Uterus (tissue), 3 donors: ENCODE measurements at regions not wholly inside any gene's neighbourhood (a gene's known extent, or its start where the extent isn't known, plus 50 kb on each side); places are given as distances from the start of the nearest gene placed in this dataset.
"Not testable (repeated sequence)": the region's sequence is repeated elsewhere in the genome, so short reads cannot be mapped to it uniquely, and the experiment has no call there.

Source experiments
- DNase-seq, 2 donors: peaks; one replicate each; pipeline ENCODE4 v3.0.0-alpha.2; 2019 to 2020
- H3K27ac ChIP-seq, 2 donors: fragments of 200-600 bp; sonication (generic); 1 replicate in 1 of 2; 2 replicates in 1 of 2; pipeline ENCODE4 v1.5.1; 2016 to 2018
- H3K27me3 ChIP-seq, 2 donors: fragments of 200-600 bp; sonication (generic); one replicate each; pipeline ENCODE4 v1.5.1; 2018 to 2019; ENCODE audit warnings: control low read depth in 1 of 2
- H3K36me3 ChIP-seq, 2 donors: fragments of 200-600 bp; sonication (generic); one replicate each; pipeline ENCODE4 v1.5.1; 2019; ENCODE audit warnings: control low read depth in 1 of 2
- H3K4me1 ChIP-seq, 2 donors: fragments of 200-600 bp; sonication (generic); one replicate each; pipeline ENCODE4 v1.5.1; 2018 to 2019; ENCODE audit warnings: control low read depth in 1 of 2
- H3K4me3 ChIP-seq, 2 donors: fragments of 200-600 bp; sonication (generic); 1 replicate in 1 of 2; 2 replicates in 1 of 2; pipeline ENCODE4 v1.5.1; 2018 to 2019; ENCODE audit warnings: mild to moderate bottlenecking in 1 of 2
- H3K9me3 ChIP-seq, 2 donors: fragments of 200-600 bp; sonication (generic); one replicate each; pipeline ENCODE4 v1.5.1; 2019; ENCODE audit warnings: control low read depth in 1 of 2
- POLR2A ChIP-seq, 2 donors: fragments of 450-650 bp; IDR thresholded peaks; one replicate each; pipeline ENCODE4 v1.6.1; 2016; ENCODE audit warnings: antibody characterized with exemption in 2 of 2, mild to moderate bottlenecking in 1 of 2, moderate library complexity in 1 of 2
- intact Hi-C: fragments of 100-400 bp; cut with DNase I; formaldehyde crosslinking; loops from one replicate; pipeline ENCODE4 v1.15.1; 2023; ENCODE audit warnings: low total_unique reads
- TF ChIP-seq, protein P1 (sequence below), 4 experiments: fragments of 200-600 bp in 2 of 4; fragments of 450-650 bp in 2 of 4; sonication (generic) in 2 of 4; IDR thresholded peaks; one replicate each; pipeline ENCODE4 v1.5.1; 2016 to 2019; ENCODE audit warnings: antibody characterized with exemption in 4 of 4, mild to moderate bottlenecking in 2 of 4, moderate library complexity in 1 of 4
- donor health status: DM: yes; HTN: yes; CAD: no.

DNA sequence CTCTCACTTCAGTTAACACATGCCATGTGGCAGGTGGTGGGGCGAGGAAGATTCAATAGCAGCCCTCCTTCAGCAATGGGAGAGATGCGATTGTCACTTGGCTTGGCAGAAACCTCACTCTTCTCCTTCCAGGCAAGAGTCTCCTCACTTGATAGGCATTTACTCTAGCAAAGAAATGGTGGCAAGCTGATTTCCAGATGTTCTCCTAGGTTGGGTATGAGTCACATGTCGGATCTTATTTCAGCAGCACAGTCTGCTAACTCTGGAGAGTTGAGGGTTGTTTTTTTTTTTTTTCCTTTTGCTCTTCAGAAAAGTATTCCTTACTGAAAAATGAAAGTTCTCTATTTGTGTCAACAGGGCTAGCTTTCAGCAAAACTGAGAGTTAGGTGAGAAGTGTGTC is 119.5 kb upstream of the CHRDL1 start:
- TF ChIP-seq, protein P1, sequence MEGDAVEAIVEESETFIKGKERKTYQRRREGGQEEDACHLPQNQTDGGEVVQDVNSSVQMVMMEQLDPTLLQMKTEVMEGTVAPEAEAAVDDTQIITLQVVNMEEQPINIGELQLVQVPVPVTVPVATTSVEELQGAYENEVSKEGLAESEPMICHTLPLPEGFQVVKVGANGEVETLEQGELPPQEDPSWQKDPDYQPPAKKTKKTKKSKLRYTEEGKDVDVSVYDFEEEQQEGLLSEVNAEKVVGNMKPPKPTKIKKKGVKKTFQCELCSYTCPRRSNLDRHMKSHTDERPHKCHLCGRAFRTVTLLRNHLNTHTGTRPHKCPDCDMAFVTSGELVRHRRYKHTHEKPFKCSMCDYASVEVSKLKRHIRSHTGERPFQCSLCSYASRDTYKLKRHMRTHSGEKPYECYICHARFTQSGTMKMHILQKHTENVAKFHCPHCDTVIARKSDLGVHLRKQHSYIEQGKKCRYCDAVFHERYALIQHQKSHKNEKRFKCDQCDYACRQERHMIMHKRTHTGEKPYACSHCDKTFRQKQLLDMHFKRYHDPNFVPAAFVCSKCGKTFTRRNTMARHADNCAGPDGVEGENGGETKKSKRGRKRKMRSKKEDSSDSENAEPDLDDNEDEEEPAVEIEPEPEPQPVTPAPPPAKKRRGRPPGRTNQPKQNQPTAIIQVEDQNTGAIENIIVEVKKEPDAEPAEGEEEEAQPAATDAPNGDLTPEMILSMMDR (IDR thresholded peaks at IDR 0.05), result no peak
- TF ChIP-seq POLR2A (IDR thresholded peaks at IDR 0.05), result no peak
- Histone ChIP-seq H3K36me3 (no peaks in the 10 kb centered on the region), H3K27me3 (no peaks in the 10 kb centered on the region), H3K9me3 (no peaks in the 10 kb centered on the region), H3K27ac (no peak overlapping the region), H3K4me1 (no peaks in the 10 kb centered on the region), H3K4me3 (no peak overlapping the region)
- no peak for DNase-seq
- intact Hi-C loops, result no loop called here

DNA sequence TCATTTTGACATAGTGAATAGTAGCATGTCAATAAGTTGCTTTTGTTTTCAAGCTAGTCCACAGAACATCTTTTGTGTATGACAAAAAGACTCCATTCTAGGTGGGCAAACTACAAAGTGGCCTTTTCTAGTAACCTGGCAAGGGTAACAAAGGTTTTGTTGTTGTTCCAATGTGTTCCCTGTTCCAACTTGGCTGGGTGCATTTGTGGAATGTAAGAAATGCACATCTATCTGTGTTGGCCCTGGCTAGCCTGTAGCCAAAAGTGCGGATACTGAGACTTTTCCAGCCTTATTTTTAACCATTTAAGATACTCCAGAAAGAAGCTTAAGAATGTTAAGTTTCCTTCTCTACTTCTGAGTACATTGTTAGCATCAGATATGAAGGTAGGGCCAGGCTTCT is 118.7 kb upstream of the CHRDL1 start:
- Histone ChIP-seq H3K27ac (no peak overlapping the region), H3K4me1 (no peaks in the 10 kb centered on the region), H3K36me3 (no peaks in the 10 kb centered on the region), H3K9me3 (no peaks in the 10 kb centered on the region), H3K27me3 (no peaks in the 10 kb centered on the region), H3K4me3 (no peak overlapping the region)
- DNase-seq, result no peak
- intact Hi-C loops, result no loop called here
- TF ChIP-seq, protein P1 (IDR thresholded peaks at IDR 0.05), result no peak
- no peak for TF ChIP-seq POLR2A (IDR thresholded peaks at IDR 0.05)

DNA sequence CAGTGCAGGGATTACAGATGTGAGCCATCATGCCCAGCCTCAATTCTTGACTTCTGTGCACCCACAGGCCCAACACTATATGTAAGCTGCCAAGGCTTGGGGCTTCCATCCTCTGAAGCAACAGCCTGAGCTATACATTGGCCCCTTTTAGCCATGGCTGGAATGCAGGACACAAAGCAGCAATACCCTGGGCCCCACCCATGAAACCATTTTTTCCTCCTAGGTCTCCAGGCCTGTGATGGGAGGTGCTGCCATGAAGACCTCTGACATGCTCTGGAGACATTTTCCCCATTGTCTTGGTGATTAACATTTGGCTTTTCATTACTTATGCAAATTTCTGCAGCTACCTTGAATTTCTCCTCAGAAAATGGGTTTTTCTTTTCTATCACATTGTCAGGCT is 109.1 kb upstream of the CHRDL1 start:
- H3K4me1 ChIP-seq, DNase-seq, H3K4me3 ChIP-seq, H3K27ac ChIP-seq, H3K27me3 ChIP-seq, H3K9me3 ChIP-seq, H3K36me3 ChIP-seq, intact Hi-C loops: not testable (repeated sequence)

DNA sequence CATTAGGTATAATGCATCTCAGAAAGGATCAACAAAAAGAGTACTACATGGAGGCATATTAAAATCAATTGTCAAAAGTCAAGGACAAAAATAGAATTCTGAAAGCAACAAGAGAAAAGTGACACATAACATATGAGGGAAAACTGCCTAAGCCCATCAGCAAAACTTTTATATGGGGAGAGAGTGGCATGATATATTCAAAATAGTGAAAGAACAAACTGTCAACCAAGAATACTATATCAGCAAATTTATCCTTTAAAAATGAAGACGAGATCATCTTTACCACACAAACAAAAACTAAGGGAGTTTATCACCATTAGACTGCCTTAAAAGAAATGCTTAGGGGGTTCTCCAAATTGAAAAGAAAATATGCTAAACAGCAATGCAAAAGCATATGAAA is 86.4 kb upstream of the CHRDL1 start:
- H3K27ac ChIP-seq, result no peak overlapping the region

DNA sequence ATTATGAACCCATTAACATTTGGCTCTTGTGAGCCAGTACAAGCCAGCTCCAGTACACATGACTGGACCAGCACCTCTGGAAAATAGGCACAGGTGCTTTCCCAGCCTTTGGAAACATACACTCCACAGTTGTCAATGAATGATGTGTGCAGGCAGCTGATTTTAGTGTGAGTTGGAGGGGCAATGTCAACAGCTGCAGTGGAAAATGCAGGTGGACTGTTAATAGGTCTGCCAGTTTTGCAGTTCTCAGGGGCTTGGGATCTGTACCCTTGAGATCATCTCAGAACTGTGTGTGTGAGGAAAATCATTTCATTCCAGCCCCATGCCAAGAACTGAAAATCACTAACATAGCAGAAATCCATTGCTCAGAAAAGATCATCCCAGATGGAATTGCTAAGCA is 81.7 kb upstream of the CHRDL1 start:
- Histone ChIP-seq H3K4me1 (no peaks in the 10 kb centered on the region), H3K27me3 (no peaks in the 10 kb centered on the region), H3K27ac (no peak overlapping the region), H3K9me3 (peaks cover 0 to 6% of the 10 kb centered on the region in 2 donors), H3K4me3 (no peak overlapping the region), H3K36me3 (no peaks in the 10 kb centered on the region)
- intact Hi-C loops, result no loop called here
- TF ChIP-seq POLR2A (IDR thresholded peaks at IDR 0.05), result no peak
- TF ChIP-seq, protein P1 (IDR thresholded peaks at IDR 0.05), result no peak
- DNase-seq, result no peak

More for the DNA sequence above, 86.4 kb upstream of the CHRDL1 start:
- H3K9me3 ChIP-seq, result peaks cover 0 to 6% of the 10 kb centered on the region in 2 donors
- H3K36me3 ChIP-seq, result no peaks in the 10 kb centered on the region
- TF ChIP-seq, protein P1 (IDR thresholded peaks at IDR 0.05), result no peak
- TF ChIP-seq POLR2A (IDR thresholded peaks at IDR 0.05), result no peak
- no peaks in the 10 kb centered on the region for H3K4me1 ChIP-seq
- intact Hi-C loops, result no loop called here
- no peaks in the 10 kb centered on the region for H3K27me3 ChIP-seq
- DNase-seq, result no peak
- no peak overlapping the region for H3K4me3 ChIP-seq

DNA sequence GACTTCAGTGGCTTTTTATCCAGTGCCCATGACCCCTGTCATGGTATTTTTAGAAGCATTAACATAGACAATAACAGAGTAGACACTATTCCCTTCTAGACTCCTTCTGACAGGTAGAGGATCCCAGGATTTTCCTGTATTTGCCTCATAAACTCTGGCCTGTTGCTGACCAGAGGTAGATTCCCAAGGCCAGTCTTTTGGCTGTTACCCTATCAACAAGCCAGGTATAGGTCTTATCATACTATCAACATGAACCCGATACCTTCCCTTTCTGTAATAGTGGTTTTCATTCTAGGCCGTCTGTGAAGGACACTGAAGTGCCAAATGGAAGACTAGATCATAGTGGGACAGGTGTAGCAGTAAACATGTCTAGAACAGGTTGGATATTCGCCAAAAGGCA is 76.2 kb upstream of the CHRDL1 start:
- TF ChIP-seq POLR2A (IDR thresholded peaks at IDR 0.05), result no peak
- TF ChIP-seq, protein P1 (IDR thresholded peaks at IDR 0.05), result no peak
- Histone ChIP-seq H3K36me3 (no peaks in the 10 kb centered on the region), H3K9me3 (no peaks in the 10 kb centered on the region), H3K4me1 (no peaks in the 10 kb centered on the region), H3K27me3 (no peaks in the 10 kb centered on the region), H3K4me3 (no peak overlapping the region), H3K27ac (no peak overlapping the region)
- DNase-seq, result no peak
- intact Hi-C loops, result no loop called here
